ENCODE measurements at regions not wholly inside any gene's neighbourhood (a gene's known extent, or its start where the extent isn't known, plus 50 kb on each side); places are given as distances from the start of the nearest gene placed in this dataset.

DNA sequence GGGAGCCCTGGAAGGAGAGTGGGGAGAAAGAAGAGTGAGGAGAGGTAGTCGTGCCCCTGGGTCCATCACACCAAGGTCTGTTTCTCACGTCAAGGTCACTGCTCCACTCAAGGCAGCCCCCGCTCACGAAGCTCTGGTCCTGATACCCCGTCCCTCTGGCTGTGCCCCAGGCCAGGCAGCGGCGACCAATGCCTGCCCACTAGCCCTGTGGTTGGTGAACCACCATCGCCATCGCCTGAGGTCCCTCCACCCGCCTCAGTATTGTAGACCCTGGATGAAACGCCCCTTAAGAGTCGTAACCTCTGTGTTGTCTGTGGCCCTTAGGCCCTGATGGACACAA lies 378.3 kb upstream of the MYT1L start:
- Histone ChIP-seq H3K27me3 (ENCODE audit: control insufficient read depth, insufficient read depth, low read length) (no peaks in the 10 kb centered on the region), H3K4me1 (ENCODE audit: control insufficient read depth, extremely low read depth, insufficient read depth, low read length) (no peaks in the 10 kb centered on the region)

DNA sequence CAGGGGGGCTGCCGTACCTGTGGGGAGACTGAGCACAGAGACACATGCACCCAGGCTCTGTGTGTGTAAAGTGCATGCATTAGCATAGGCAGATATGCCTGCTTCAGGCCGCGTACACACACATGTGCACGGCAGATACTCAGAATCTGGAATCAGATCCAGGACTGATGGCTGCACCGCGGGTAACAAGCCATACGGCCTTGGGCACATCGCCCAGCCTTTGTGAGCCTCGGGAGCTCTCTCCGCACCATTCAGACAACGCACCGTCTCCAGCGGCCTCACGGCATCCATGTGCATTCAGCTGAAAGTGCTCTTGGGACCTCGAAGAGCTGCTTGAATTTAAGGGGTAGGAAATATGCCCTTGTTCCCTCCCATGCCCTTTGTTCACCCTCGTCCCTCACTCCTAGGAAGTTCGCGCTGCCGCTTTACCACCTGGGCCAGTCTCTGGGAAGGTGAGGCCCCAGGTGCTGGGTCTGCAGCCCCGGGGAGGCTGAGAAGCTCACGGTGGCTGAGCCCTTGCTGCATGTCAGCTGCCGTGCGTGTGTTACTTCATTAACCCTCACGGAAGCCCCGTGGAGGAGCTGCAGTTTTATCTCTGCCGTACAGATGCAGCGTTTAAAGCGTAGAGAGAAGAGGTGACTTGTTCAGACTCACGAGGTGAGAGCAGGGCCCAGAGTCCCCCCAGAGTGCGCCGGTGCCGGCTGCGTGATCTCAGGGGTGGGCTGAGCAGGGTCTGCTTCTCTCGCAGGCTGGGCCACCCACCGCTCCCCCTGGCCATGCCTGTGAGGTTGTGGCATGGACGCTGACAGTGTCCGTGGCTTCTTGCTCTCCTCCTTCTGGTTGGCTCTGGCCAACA lies 377.7 kb upstream of the MYT1L start:
- no peaks in the 10 kb centered on the region for H3K27me3 ChIP-seq (ENCODE audit: control insufficient read depth, insufficient read depth, low read length)
- H3K9me3 ChIP-seq (ENCODE audit: control insufficient read depth, insufficient read depth, low read depth, low read length), result no peaks in the 10 kb centered on the region
- no peaks in the 10 kb centered on the region for H3K79me2 ChIP-seq (ENCODE audit: control insufficient read depth, insufficient read depth, low read length)
- no peak overlapping the region for H3K27ac ChIP-seq (ENCODE audit: insufficient read depth, low read length)
- H3K36me3 ChIP-seq (ENCODE audit: control insufficient read depth, insufficient read depth, low read length), result no peaks in the 10 kb centered on the region
- H4K20me1 ChIP-seq (ENCODE audit: control insufficient read depth, extremely low read depth, insufficient read depth, low read length), result no peaks in the 10 kb centered on the region
- no peaks in the 10 kb centered on the region for H3K4me1 ChIP-seq (ENCODE audit: control insufficient read depth, extremely low read depth, insufficient read depth, low read length)
- no peak overlapping the region for H3K9ac ChIP-seq (ENCODE audit: insufficient read depth, low read length)
- H3K4me3 ChIP-seq (replicated peaks in 1 of 4; ENCODE audit: control extremely low read depth in 1 of 4, insufficient read depth in 1 of 4, low read depth in 3 of 4, low read length in 4 of 4), result no peak overlapping the region
- no peak for DNase-seq (ENCODE audit: low read depth in 2 of 2)
- TF ChIP-seq EZH2 (IDR thresholded peaks at IDR 0.05; ENCODE audit: low read length, missing control alignments), result no peak
- TF ChIP-seq, protein P1, sequence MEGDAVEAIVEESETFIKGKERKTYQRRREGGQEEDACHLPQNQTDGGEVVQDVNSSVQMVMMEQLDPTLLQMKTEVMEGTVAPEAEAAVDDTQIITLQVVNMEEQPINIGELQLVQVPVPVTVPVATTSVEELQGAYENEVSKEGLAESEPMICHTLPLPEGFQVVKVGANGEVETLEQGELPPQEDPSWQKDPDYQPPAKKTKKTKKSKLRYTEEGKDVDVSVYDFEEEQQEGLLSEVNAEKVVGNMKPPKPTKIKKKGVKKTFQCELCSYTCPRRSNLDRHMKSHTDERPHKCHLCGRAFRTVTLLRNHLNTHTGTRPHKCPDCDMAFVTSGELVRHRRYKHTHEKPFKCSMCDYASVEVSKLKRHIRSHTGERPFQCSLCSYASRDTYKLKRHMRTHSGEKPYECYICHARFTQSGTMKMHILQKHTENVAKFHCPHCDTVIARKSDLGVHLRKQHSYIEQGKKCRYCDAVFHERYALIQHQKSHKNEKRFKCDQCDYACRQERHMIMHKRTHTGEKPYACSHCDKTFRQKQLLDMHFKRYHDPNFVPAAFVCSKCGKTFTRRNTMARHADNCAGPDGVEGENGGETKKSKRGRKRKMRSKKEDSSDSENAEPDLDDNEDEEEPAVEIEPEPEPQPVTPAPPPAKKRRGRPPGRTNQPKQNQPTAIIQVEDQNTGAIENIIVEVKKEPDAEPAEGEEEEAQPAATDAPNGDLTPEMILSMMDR (conservative IDR thresholded peaks at IDR 0.05 in 1 of 2, IDR thresholded peaks at IDR 0.05 in 1 of 2; ENCODE audit: low read depth in 1 of 2, low read length in 2 of 2), result no peak
- no peak overlapping the region for H3K4me2 ChIP-seq (ENCODE audit: extremely low read depth, insufficient read depth, low read length)
- H2AFZ ChIP-seq (ENCODE audit: low read length), result no peak overlapping the region

More for the DNA sequence above, 378.3 kb upstream of the MYT1L start:
- H3K36me3 ChIP-seq (ENCODE audit: control insufficient read depth, insufficient read depth, low read length), result no peaks in the 10 kb centered on the region
- H3K4me3 ChIP-seq (replicated peaks in 1 of 4; ENCODE audit: control extremely low read depth in 1 of 4, insufficient read depth in 1 of 4, low read depth in 3 of 4, low read length in 4 of 4), result no peak overlapping the region
- DNase-seq (ENCODE audit: low read depth in 2 of 2), result no peak
- no peaks in the 10 kb centered on the region for H3K79me2 ChIP-seq (ENCODE audit: control insufficient read depth, insufficient read depth, low read length)
- H3K4me2 ChIP-seq (ENCODE audit: extremely low read depth, insufficient read depth, low read length), result no peak overlapping the region
- no peaks in the 10 kb centered on the region for H4K20me1 ChIP-seq (ENCODE audit: control insufficient read depth, extremely low read depth, insufficient read depth, low read length)
- H3K9ac ChIP-seq (ENCODE audit: insufficient read depth, low read length), result no peak overlapping the region
- no peak for TF ChIP-seq EZH2 (IDR thresholded peaks at IDR 0.05; ENCODE audit: low read length, missing control alignments)
- TF ChIP-seq, protein P1 (conservative IDR thresholded peaks at IDR 0.05 in 1 of 2, IDR thresholded peaks at IDR 0.05 in 1 of 2; ENCODE audit: low read depth in 1 of 2, low read length in 2 of 2), result no peak
- no peaks in the 10 kb centered on the region for H3K9me3 ChIP-seq (ENCODE audit: control insufficient read depth, insufficient read depth, low read depth, low read length)
- no peak overlapping the region for H3K27ac ChIP-seq (ENCODE audit: insufficient read depth, low read length)
- no peak overlapping the region for H2AFZ ChIP-seq (ENCODE audit: low read length)

DNA sequence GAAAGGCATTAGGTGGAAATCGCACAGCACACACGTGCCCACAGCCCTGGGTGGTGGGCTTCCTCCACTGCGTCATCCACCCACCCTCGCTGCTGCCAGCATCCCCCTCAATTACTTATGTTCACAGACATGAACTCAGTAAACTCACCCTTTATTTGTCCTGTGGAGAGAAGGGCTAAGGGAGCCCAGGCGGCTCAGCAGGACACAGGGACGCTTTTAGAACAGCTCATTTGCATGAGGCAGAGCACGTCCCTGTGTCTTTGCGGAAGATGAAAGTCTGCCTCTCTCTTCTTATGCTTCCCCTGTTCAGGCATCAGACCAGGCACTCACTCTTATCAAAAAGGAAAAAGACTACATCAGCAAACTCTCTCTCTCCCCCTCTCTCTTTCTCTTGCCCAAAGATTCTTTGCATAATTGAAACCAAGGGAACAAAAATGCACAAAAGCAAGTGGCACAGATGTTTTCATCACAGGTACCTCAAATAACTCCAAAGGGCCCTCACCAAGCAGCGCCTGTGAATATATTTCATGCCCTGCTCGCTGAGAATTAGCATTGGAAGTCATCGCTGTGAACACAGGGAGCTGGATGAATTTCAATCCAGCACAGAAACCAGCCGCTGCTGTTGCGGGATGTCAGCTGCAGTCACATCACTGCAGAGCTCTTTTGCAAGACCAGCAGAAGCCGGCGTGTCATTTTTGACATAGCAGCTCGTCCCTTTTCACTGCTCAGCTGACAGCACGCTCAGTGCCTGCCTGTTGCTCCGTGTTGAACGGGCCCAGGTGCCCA lies 376.3 kb upstream of the MYT1L start:
- Histone ChIP-seq H3K4me2 (ENCODE audit: extremely low read depth, insufficient read depth, low read length) (no peak overlapping the region), H2AFZ (ENCODE audit: low read length) (no peak overlapping the region), H3K27me3 (ENCODE audit: control insufficient read depth, insufficient read depth, low read length) (no peaks in the 10 kb centered on the region), H3K9me3 (ENCODE audit: control insufficient read depth, insufficient read depth, low read depth, low read length) (no peaks in the 10 kb centered on the region), H3K4me1 (ENCODE audit: control insufficient read depth, extremely low read depth, insufficient read depth, low read length) (no peaks in the 10 kb centered on the region), H3K27ac (ENCODE audit: insufficient read depth, low read length) (no peak overlapping the region), H3K36me3 (ENCODE audit: control insufficient read depth, insufficient read depth, low read length) (no peaks in the 10 kb centered on the region), H3K4me3 (replicated peaks in 1 of 4; ENCODE audit: control extremely low read depth in 1 of 4, insufficient read depth in 1 of 4, low read depth in 3 of 4, low read length in 4 of 4) (no peak overlapping the region), H3K9ac (ENCODE audit: insufficient read depth, low read length) (no peak overlapping the region), H4K20me1 (ENCODE audit: control insufficient read depth, extremely low read depth, insufficient read depth, low read length) (no peaks in the 10 kb centered on the region), H3K79me2 (ENCODE audit: control insufficient read depth, insufficient read depth, low read length) (no peaks in the 10 kb centered on the region)
- no peak for DNase-seq (ENCODE audit: low read depth in 2 of 2)
- no peak for TF ChIP-seq EZH2 (IDR thresholded peaks at IDR 0.05; ENCODE audit: low read length, missing control alignments)
- TF ChIP-seq, protein P1 (conservative IDR thresholded peaks at IDR 0.05 in 1 of 2, IDR thresholded peaks at IDR 0.05 in 1 of 2; ENCODE audit: low read depth in 1 of 2, low read length in 2 of 2), result no peak

All from fibroblast of lung (primary cell).